ENCODE measurements at regions not wholly inside any gene's neighbourhood (a gene's known extent, or its start where the extent isn't known, plus 50 kb on each side); places are given as distances from the start of the nearest gene placed in this dataset.

- Histone ChIP-seq H3K36me3 (no peaks in the 10 kb centered on the region), H3K4me3 (no peak overlapping the region), H3K4me1 (peaks cover 0 to 6% (median 0%) of the 10 kb centered on the region in 4 donors), H3K27ac (no peak overlapping the region), H3K9me3 (no peaks in the 10 kb centered on the region), H3K27me3 (no peaks in the 10 kb centered on the region)
- 83 to 91% methylated on average over 6 of the region's 6 CpGs for WGBS, 2 donors
- no peak for TF ChIP-seq POLR2AphosphoS5 (IDR thresholded peaks at IDR 0.05)
- TF ChIP-seq, protein P1, sequence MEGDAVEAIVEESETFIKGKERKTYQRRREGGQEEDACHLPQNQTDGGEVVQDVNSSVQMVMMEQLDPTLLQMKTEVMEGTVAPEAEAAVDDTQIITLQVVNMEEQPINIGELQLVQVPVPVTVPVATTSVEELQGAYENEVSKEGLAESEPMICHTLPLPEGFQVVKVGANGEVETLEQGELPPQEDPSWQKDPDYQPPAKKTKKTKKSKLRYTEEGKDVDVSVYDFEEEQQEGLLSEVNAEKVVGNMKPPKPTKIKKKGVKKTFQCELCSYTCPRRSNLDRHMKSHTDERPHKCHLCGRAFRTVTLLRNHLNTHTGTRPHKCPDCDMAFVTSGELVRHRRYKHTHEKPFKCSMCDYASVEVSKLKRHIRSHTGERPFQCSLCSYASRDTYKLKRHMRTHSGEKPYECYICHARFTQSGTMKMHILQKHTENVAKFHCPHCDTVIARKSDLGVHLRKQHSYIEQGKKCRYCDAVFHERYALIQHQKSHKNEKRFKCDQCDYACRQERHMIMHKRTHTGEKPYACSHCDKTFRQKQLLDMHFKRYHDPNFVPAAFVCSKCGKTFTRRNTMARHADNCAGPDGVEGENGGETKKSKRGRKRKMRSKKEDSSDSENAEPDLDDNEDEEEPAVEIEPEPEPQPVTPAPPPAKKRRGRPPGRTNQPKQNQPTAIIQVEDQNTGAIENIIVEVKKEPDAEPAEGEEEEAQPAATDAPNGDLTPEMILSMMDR (IDR thresholded peaks at IDR 0.05), result no peak
- no peak for TF ChIP-seq POLR2A (IDR thresholded peaks at IDR 0.05)
- TF ChIP-seq EP300 (IDR thresholded peaks at IDR 0.05), result no peak
- ATAC-seq (ENCODE audit: low FRiP score in 2 of 2) (no peak), DNase-seq (no peak)
Measured at GRCh38 chr6:129940454-129941195, 77.8 kb upstream of the L3MBTL3 start.

DNA sequence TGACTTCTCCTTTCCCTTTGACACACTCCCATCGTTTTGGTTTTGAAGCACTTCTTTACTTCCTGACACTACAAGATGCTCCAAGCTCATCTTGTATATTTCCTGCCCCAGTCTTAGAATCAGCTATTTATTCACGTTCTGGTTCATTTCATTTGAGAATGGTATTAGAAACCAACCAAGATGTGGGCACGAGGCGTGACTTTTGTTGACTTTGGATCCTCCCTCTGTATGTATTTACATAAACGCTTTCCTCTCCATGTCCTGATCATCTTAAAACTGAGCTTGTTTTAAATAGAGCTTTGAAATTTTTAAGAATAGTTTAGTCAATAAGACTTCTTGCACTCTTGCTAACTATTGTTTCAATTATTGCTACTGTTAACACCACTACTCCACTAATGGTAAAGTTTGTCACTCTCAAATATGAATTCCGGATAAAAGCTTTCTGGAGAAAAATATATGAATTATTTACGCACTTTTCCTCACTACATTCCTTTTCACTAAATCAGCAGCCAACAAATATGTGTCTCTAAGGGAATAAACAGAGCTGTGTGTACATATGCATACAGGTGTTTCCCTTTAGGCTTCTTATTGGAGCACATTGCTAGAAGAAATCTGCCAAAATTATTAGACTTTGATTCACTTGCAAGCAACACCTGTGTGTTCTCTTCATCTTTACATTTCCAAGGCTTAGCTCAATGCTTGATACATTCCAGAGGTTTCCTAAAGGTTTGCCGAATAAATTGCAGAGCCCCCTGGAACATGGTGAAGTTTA, 77.3 kb upstream of the TMEM244 start:
- 78 to 80% methylated on average over 8 of the region's 8 CpGs for WGBS, 2 donors
- no peak for DNase-seq
- Histone ChIP-seq H3K36me3 (no peaks in the 10 kb centered on the region), H3K9me3 (no peaks in the 10 kb centered on the region), H3K27me3 (no peaks in the 10 kb centered on the region), H3K27ac (no peak overlapping the region), H3K4me1 (peaks cover 0 to 6% (median 0%) of the 10 kb centered on the region in 4 donors), H3K4me3 (no peak overlapping the region)
- TF ChIP-seq, protein P1 (IDR thresholded peaks at IDR 0.05), result no peak
- no peak for TF ChIP-seq EP300 (IDR thresholded peaks at IDR 0.05)
- no peak for TF ChIP-seq POLR2AphosphoS5 (IDR thresholded peaks at IDR 0.05)
- TF ChIP-seq POLR2A (IDR thresholded peaks at IDR 0.05), result no peak
- ATAC-seq (ENCODE audit: low FRiP score in 2 of 2), result no peak

DNA sequence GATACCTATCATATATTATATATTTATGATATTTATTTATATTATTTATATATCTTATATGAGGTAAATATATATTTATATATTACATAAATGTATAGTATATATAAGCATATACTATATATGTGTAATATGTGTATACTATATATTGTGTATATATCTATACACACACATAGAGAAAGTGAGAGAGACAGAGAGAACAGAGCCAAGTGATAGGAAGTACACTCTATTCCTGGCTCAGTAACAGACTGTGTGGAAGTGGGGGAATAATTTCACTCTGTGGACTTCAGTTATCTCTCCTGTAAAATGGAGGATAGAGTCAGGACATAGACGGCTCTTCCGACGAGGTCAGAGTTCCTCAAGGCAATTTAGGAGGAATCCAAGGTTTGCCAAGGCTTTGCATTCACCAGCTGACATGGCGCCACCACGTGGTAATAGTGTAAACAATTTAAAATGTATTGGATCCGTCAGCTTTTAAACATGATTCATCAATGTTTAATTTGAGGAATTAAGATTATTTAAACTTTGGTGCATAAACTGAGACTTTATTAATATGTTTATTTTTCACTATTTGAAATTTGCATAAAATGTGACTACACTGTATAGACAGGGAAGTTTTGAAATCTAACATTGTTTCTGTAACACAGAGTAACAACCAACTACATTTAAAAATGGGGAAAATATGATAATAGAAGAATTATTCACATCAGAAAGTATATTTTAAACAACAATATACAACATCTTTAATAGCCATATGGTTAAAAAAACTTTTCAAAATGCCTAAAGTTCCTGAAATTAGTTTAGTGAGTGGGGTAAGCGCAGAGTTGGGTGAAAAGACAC, 75.4 kb upstream of the TMEM244 start:
- ATAC-seq (ENCODE audit: low FRiP score in 2 of 2), result peak in 1 of 2 donors; percentile 75
- peak in 1 of 2 donors; percentile 49 for DNase-seq
- WGBS, 2 donors, result 14 to 16% methylated on average over 7 of the region's 7 CpGs
- Histone ChIP-seq H3K27me3 (no peaks in the 10 kb centered on the region), H3K27ac (no peak overlapping the region), H3K4me1 (peaks cover 0 to 6% (median 0%) of the 10 kb centered on the region in 4 donors), H3K9me3 (no peaks in the 10 kb centered on the region), H3K4me3 (no peak overlapping the region), H3K36me3 (no peaks in the 10 kb centered on the region)
- TF ChIP-seq, protein P1 (IDR thresholded peaks at IDR 0.05), result peak in 4 of 6 experiments; percentile 18 to 30 (median 26)
- TF ChIP-seq POLR2A (IDR thresholded peaks at IDR 0.05) (no peak), POLR2AphosphoS5 (IDR thresholded peaks at IDR 0.05) (no peak)

- TF ChIP-seq POLR2AphosphoS5 (IDR thresholded peaks at IDR 0.05), result no peak
- TF ChIP-seq, protein P1 (IDR thresholded peaks at IDR 0.05), result no peak
- TF ChIP-seq EP300 (IDR thresholded peaks at IDR 0.05), result no peak
- WGBS, 2 donors, result 96% methylated on average over 1 of the region's 1 CpG
- no peak for ATAC-seq (ENCODE audit: low FRiP score in 2 of 2)
Measured at GRCh38 chr6:129932321-129932720, 71.2 kb upstream of the TMEM244 start.

More at GRCh38 chr6:129932321-129932720, 71.2 kb upstream of the TMEM244 start:
- Histone ChIP-seq H3K9me3 (no peaks in the 10 kb centered on the region), H3K4me1 (peaks cover 0 to 6% (median 0%) of the 10 kb centered on the region in 4 donors), H3K36me3 (no peaks in the 10 kb centered on the region), H3K27me3 (no peaks in the 10 kb centered on the region), H3K27ac (no peak overlapping the region), H3K4me3 (no peak overlapping the region)
- DNase-seq, result no peak
